Hepatocyte (in vitro differentiated cells): ENCODE measurements at regions not wholly inside any gene's neighbourhood (a gene's known extent, or its start where the extent isn't known, plus 50 kb on each side); places are given as distances from the start of the nearest gene placed in this dataset.

Experiments
- EZH2 ChIP-seq: fragments of 200-600 bp; sonication (generic); IDR thresholded peaks from 2 replicates; pipeline ENCODE4 v1.6.1; 2016; ENCODE audit warnings: antibody characterized with exemption, mild to moderate bottlenecking, borderline replicate concordance
- TF ChIP-seq, protein P1 (sequence below): fragments of 200-600 bp; sonication (generic); IDR thresholded peaks from 2 replicates; pipeline ENCODE4 v1.5.1; 2016; ENCODE audit warnings: antibody characterized with exemption, mild to moderate bottlenecking; ENCODE audit not compliant: poor library complexity

DNA sequence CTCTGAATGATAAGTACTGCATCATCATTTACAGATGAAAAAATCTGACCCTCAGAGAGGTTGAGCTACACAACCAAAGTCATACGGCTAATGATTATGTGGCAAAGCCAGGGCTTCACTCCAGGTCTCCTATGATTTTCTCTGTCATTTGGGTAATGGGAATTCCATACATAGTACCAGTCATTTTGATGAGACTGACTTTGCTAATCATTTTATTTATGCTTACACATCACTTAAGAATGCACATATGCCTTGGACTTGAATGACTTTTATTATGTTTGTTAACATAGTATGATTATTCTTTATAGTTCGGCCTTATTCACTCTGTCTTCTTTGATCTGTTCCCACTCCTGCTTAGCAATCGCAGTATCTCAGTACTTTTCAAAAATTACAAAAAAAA, 255.1 kb upstream of the GPRIN3 start:
- TF ChIP-seq, protein P1, sequence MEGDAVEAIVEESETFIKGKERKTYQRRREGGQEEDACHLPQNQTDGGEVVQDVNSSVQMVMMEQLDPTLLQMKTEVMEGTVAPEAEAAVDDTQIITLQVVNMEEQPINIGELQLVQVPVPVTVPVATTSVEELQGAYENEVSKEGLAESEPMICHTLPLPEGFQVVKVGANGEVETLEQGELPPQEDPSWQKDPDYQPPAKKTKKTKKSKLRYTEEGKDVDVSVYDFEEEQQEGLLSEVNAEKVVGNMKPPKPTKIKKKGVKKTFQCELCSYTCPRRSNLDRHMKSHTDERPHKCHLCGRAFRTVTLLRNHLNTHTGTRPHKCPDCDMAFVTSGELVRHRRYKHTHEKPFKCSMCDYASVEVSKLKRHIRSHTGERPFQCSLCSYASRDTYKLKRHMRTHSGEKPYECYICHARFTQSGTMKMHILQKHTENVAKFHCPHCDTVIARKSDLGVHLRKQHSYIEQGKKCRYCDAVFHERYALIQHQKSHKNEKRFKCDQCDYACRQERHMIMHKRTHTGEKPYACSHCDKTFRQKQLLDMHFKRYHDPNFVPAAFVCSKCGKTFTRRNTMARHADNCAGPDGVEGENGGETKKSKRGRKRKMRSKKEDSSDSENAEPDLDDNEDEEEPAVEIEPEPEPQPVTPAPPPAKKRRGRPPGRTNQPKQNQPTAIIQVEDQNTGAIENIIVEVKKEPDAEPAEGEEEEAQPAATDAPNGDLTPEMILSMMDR = no peak
- no peak for TF ChIP-seq EZH2
